ENCODE measurements at regions not wholly inside any gene's neighbourhood (a gene's known extent, or its start where the extent isn't known, plus 50 kb on each side); places are given as distances from the start of the nearest gene placed in this dataset.

DNA sequence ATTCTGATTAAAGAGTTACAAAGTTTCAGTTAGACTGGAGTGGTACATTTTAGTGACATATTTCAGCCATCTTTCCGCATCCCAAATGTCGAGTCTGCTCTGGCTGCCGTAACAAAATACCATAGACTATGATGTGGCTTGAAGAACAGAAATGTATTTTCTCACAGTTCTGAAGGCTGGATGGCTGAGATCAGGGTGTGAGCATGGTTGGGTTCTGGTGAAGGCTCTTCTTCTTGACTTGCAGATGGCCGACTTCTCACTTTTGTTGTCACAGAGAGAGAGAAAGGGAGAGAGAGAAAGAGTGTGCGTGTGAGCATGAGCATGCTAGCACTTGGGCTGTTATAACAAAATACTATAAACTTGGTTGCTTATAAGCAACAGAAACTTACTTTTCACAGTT lies 335.4 kb upstream of the RAG2 start:
- ChIA-PET CTCF (no interaction called here), POLR2A (no interaction called here)
- Mint-ChIP-seq H3K27me3 (ENCODE audit: low read depth) (no peaks in the 10 kb centered on the region; the same call in none of the 2 replicates), H3K27ac (no peak overlapping the region), H3K36me3 (peaks cover 57% of the 10 kb centered on the region), H3K4me3 (no peak overlapping the region), H3K4me1 (no peaks in the 10 kb centered on the region), H3K9me3 (peaks cover 82% of the 10 kb centered on the region)
- DNase-seq (ENCODE audit: low spot score) (no peak), ATAC-seq (no peak)
- TF ChIP-seq IRF2 (CRISPR knock-in tag; IDR thresholded peaks at IDR 0.05; ENCODE audit: borderline replicate concordance, low read depth) (no peak), ZNF219 (CRISPR knock-in tag; IDR thresholded peaks at IDR 0.05; ENCODE audit: borderline replicate concordance) (no peak), ESRRA (CRISPR knock-in tag; IDR thresholded peaks at IDR 0.05; ENCODE audit: borderline replicate concordance) (no peak), NR2C2 (CRISPR knock-in tag; IDR thresholded peaks at IDR 0.05) (no peak), MYBL2 (CRISPR knock-in tag; IDR thresholded peaks at IDR 0.05) (no peak), ATF1 (CRISPR knock-in tag; IDR thresholded peaks at IDR 0.05) (no peak), EMX1 (CRISPR knock-in tag; IDR thresholded peaks at IDR 0.05) (no peak), ZNF138 (CRISPR knock-in tag; conservative IDR thresholded peaks at IDR 0.05) (no peak), CBFB (CRISPR knock-in tag; IDR thresholded peaks at IDR 0.05; ENCODE audit: low read depth) (no peak), RORB (CRISPR knock-in tag; IDR thresholded peaks at IDR 0.05) (no peak), KAT7 (CRISPR knock-in tag; IDR thresholded peaks at IDR 0.05; ENCODE audit: borderline replicate concordance) (no peak)
- TF ChIP-seq, protein P1, sequence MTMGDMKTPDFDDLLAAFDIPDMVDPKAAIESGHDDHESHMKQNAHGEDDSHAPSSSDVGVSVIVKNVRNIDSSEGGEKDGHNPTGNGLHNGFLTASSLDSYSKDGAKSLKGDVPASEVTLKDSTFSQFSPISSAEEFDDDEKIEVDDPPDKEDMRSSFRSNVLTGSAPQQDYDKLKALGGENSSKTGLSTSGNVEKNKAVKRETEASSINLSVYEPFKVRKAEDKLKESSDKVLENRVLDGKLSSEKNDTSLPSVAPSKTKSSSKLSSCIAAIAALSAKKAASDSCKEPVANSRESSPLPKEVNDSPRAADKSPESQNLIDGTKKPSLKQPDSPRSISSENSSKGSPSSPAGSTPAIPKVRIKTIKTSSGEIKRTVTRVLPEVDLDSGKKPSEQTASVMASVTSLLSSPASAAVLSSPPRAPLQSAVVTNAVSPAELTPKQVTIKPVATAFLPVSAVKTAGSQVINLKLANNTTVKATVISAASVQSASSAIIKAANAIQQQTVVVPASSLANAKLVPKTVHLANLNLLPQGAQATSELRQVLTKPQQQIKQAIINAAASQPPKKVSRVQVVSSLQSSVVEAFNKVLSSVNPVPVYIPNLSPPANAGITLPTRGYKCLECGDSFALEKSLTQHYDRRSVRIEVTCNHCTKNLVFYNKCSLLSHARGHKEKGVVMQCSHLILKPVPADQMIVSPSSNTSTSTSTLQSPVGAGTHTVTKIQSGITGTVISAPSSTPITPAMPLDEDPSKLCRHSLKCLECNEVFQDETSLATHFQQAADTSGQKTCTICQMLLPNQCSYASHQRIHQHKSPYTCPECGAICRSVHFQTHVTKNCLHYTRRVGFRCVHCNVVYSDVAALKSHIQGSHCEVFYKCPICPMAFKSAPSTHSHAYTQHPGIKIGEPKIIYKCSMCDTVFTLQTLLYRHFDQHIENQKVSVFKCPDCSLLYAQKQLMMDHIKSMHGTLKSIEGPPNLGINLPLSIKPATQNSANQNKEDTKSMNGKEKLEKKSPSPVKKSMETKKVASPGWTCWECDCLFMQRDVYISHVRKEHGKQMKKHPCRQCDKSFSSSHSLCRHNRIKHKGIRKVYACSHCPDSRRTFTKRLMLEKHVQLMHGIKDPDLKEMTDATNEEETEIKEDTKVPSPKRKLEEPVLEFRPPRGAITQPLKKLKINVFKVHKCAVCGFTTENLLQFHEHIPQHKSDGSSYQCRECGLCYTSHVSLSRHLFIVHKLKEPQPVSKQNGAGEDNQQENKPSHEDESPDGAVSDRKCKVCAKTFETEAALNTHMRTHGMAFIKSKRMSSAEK (CRISPR knock-in tag; IDR thresholded peaks at IDR 0.05; ENCODE audit: borderline replicate concordance): no peak
- TF ChIP-seq, protein P2, sequence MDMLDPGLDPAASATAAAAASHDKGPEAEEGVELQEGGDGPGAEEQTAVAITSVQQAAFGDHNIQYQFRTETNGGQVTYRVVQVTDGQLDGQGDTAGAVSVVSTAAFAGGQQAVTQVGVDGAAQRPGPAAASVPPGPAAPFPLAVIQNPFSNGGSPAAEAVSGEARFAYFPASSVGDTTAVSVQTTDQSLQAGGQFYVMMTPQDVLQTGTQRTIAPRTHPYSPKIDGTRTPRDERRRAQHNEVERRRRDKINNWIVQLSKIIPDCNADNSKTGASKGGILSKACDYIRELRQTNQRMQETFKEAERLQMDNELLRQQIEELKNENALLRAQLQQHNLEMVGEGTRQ (CRISPR knock-in tag; IDR thresholded peaks at IDR 0.05): no peak
- TF ChIP-seq, protein P3, sequence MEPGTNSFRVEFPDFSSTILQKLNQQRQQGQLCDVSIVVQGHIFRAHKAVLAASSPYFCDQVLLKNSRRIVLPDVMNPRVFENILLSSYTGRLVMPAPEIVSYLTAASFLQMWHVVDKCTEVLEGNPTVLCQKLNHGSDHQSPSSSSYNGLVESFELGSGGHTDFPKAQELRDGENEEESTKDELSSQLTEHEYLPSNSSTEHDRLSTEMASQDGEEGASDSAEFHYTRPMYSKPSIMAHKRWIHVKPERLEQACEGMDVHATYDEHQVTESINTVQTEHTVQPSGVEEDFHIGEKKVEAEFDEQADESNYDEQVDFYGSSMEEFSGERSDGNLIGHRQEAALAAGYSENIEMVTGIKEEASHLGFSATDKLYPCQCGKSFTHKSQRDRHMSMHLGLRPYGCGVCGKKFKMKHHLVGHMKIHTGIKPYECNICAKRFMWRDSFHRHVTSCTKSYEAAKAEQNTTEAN (CRISPR knock-in tag; IDR thresholded peaks at IDR 0.05): no peak

DNA sequence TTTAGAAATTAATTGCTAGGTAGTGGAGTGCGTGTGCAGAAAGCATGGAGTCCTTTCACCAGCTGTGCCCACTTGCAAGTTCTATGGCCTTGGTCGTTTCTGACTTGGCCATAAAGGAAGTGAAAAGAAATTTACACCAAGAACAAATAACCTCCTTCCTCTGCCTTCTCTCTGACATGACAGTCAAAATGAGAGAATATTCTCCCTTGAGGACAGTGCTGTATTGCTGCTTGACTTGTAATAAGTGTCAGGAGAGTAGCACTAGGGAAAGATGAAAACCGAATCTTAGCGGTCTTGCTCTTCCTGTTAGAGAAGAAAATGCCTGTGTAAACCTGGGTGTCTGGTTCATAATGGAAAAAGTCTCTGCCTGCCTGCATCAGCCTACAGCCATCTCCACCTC lies 333.1 kb upstream of the RAG2 start:
- Mint-ChIP-seq H3K27me3 (ENCODE audit: low read depth) (peaks cover 2% of the 10 kb centered on the region; the same call in 1 of the 2 replicates), H3K36me3 (peaks cover 65% of the 10 kb centered on the region), H3K27ac (no peak overlapping the region), H3K9me3 (peaks cover 84% of the 10 kb centered on the region), H3K4me1 (no peaks in the 10 kb centered on the region), H3K4me3 (no peak overlapping the region)
- ATAC-seq (no peak), DNase-seq (ENCODE audit: low spot score) (no peak)
- ChIA-PET POLR2A (no interaction called here), CTCF (no interaction called here)
- TF ChIP-seq ZNF423 (CRISPR knock-in tag; IDR thresholded peaks at IDR 0.05) (no peak), NR1H2 (CRISPR knock-in tag; IDR thresholded peaks at IDR 0.05) (no peak), ZNF317 (CRISPR knock-in tag; IDR thresholded peaks at IDR 0.05; ENCODE audit: borderline replicate concordance, low read depth) (no peak), TCF7 (CRISPR knock-in tag; IDR thresholded peaks at IDR 0.05; ENCODE audit: low read depth) (no peak), TEAD4 (CRISPR knock-in tag; IDR thresholded peaks at IDR 0.05) (no peak), SMAD4 (CRISPR knock-in tag; IDR thresholded peaks at IDR 0.05) (no peak), ELF4 (CRISPR knock-in tag; IDR thresholded peaks at IDR 0.05; ENCODE audit: low read depth) (no peak)
- TF ChIP-seq, protein P4, sequence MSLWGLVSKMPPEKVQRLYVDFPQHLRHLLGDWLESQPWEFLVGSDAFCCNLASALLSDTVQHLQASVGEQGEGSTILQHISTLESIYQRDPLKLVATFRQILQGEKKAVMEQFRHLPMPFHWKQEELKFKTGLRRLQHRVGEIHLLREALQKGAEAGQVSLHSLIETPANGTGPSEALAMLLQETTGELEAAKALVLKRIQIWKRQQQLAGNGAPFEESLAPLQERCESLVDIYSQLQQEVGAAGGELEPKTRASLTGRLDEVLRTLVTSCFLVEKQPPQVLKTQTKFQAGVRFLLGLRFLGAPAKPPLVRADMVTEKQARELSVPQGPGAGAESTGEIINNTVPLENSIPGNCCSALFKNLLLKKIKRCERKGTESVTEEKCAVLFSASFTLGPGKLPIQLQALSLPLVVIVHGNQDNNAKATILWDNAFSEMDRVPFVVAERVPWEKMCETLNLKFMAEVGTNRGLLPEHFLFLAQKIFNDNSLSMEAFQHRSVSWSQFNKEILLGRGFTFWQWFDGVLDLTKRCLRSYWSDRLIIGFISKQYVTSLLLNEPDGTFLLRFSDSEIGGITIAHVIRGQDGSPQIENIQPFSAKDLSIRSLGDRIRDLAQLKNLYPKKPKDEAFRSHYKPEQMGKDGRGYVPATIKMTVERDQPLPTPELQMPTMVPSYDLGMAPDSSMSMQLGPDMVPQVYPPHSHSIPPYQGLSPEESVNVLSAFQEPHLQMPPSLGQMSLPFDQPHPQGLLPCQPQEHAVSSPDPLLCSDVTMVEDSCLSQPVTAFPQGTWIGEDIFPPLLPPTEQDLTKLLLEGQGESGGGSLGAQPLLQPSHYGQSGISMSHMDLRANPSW (CRISPR knock-in tag; conservative IDR thresholded peaks at IDR 0.05; ENCODE audit: low read depth): no peak
- TF ChIP-seq, protein P1 (CRISPR knock-in tag; IDR thresholded peaks at IDR 0.05; ENCODE audit: borderline replicate concordance): no peak
- TF ChIP-seq, protein P3 (CRISPR knock-in tag; IDR thresholded peaks at IDR 0.05): no peak

Measured in WTC11 (cell line).